ENCODE measurements at regions not wholly inside any gene's neighbourhood (a gene's known extent, or its start where the extent isn't known, plus 50 kb on each side); places are given as distances from the start of the nearest gene placed in this dataset.

DNA sequence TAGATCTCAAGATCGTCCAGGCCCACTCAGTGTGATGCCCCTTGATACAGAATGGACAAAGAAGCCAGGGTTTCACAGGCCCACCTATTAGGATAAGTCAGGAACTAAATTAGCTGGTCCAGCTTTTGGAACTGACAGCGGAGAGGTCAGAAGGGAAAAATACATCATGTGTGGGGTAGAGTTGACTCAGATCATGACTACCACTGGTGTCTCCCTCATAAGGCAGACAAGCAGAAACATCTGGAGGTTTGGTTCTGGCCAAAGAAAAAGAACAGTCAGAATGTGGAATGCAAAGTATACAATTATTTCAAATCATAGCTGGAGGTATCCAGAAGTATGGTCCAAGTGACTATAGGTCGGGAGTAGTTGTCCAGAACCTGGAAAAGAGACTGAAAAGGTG is 621.1 kb upstream of the CELF2 start:
- TF ChIP-seq OSR1 (CRISPR knock-in tag; IDR thresholded peaks at IDR 0.05), result no peak
- TF ChIP-seq, protein P1, sequence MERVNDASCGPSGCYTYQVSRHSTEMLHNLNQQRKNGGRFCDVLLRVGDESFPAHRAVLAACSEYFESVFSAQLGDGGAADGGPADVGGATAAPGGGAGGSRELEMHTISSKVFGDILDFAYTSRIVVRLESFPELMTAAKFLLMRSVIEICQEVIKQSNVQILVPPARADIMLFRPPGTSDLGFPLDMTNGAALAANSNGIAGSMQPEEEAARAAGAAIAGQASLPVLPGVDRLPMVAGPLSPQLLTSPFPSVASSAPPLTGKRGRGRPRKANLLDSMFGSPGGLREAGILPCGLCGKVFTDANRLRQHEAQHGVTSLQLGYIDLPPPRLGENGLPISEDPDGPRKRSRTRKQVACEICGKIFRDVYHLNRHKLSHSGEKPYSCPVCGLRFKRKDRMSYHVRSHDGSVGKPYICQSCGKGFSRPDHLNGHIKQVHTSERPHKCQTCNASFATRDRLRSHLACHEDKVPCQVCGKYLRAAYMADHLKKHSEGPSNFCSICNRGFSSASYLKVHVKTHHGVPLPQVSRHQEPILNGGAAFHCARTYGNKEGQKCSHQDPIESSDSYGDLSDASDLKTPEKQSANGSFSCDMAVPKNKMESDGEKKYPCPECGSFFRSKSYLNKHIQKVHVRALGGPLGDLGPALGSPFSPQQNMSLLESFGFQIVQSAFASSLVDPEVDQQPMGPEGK (CRISPR knock-in tag; IDR thresholded peaks at IDR 0.05; ENCODE audit: borderline replicate concordance), result no peak
- no peak for TF ChIP-seq CSDC2 (CRISPR knock-in tag; IDR thresholded peaks at IDR 0.05)
- TF ChIP-seq ESRRG (CRISPR knock-in tag; IDR thresholded peaks at IDR 0.05), result no peak
- TF ChIP-seq ARNTL (CRISPR knock-in tag; IDR thresholded peaks at IDR 0.05; ENCODE audit: borderline replicate concordance, low read depth), result no peak
- TF ChIP-seq RARB (CRISPR knock-in tag; IDR thresholded peaks at IDR 0.05), result no peak
- TF ChIP-seq ZFP3 (CRISPR knock-in tag; IDR thresholded peaks at IDR 0.05), result no peak
- ATAC-seq, result no peak

DNA sequence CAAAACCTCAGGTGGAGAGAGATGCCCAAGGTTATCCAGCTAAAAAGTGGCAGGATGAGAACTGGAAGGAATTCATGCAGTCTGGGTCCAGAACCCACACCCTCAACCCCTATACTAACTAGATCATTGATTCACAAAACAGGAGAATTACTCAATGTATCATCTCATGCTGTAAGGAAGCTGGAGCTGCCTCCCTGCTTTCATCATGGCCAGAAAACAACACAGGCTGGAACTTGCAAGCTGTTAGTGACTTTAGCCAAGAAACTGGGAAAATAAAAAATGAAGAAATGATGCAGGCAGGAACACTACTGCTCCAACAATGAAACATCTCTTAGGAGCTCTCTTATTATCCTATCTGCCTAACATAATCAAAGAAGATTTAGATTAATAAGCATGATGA is 619.8 kb upstream of the CELF2 start:
- no peak for ATAC-seq
- no peak for TF ChIP-seq OSR1 (CRISPR knock-in tag; IDR thresholded peaks at IDR 0.05)

DNA sequence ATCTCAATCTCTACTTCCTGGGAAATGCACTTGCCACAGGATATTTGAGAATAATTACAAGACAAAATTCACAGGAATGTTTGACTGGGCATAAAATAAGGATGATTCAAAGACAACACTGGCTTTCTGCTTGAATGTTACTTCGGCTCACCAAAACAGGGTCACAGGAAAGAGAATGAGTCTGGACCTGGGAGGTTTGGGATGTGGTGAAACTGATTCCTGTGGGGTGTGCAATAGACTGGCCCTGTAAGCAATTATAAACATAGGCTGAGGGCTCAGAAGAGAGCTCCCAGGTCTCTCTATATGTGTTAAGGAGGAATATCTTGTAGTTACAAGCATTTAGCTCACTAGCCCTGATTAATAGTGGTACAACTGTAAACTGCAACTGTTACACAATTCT is 613.9 kb upstream of the CELF2 start:
- TF ChIP-seq ARNTL (CRISPR knock-in tag; IDR thresholded peaks at IDR 0.05; ENCODE audit: borderline replicate concordance, low read depth), result no peak
- no peak for TF ChIP-seq BACH2 (CRISPR knock-in tag; IDR thresholded peaks at IDR 0.05; ENCODE audit: borderline replicate concordance)
- TF ChIP-seq, protein P2, sequence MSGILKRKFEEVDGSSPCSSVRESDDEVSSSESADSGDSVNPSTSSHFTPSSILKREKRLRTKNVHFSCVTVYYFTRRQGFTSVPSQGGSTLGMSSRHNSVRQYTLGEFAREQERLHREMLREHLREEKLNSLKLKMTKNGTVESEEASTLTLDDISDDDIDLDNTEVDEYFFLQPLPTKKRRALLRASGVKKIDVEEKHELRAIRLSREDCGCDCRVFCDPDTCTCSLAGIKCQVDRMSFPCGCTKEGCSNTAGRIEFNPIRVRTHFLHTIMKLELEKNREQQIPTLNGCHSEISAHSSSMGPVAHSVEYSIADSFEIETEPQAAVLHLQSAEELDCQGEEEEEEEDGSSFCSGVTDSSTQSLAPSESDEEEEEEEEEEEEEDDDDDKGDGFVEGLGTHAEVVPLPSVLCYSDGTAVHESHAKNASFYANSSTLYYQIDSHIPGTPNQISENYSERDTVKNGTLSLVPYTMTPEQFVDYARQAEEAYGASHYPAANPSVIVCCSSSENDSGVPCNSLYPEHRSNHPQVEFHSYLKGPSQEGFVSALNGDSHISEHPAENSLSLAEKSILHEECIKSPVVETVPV (CRISPR knock-in tag; IDR thresholded peaks at IDR 0.05), result no peak
- no peak for TF ChIP-seq ZNF8 (CRISPR knock-in tag; IDR thresholded peaks at IDR 0.05)
- TF ChIP-seq, protein P1 (CRISPR knock-in tag; IDR thresholded peaks at IDR 0.05; ENCODE audit: borderline replicate concordance), result no peak
- TF ChIP-seq GLIS3 (CRISPR knock-in tag; IDR thresholded peaks at IDR 0.05), result no peak
- TF ChIP-seq PPARA (CRISPR knock-in tag; IDR thresholded peaks at IDR 0.05; ENCODE audit: borderline replicate concordance), result no peak
- no peak for TF ChIP-seq ZNF565 (CRISPR knock-in tag; conservative IDR thresholded peaks at IDR 0.05; ENCODE audit: low read depth)
- no peak for TF ChIP-seq ZFP30 (CRISPR knock-in tag; IDR thresholded peaks at IDR 0.05)
- no peak for TF ChIP-seq TOX (CRISPR knock-in tag; IDR thresholded peaks at IDR 0.05; ENCODE audit: borderline replicate concordance)
- TF ChIP-seq TCF4 (CRISPR knock-in tag; IDR thresholded peaks at IDR 0.05; ENCODE audit: borderline replicate concordance), result no peak
- no peak for TF ChIP-seq CSDC2 (CRISPR knock-in tag; IDR thresholded peaks at IDR 0.05)
- TF ChIP-seq ZC3H10 (CRISPR knock-in tag; IDR thresholded peaks at IDR 0.05), result no peak
- TF ChIP-seq, protein P3, sequence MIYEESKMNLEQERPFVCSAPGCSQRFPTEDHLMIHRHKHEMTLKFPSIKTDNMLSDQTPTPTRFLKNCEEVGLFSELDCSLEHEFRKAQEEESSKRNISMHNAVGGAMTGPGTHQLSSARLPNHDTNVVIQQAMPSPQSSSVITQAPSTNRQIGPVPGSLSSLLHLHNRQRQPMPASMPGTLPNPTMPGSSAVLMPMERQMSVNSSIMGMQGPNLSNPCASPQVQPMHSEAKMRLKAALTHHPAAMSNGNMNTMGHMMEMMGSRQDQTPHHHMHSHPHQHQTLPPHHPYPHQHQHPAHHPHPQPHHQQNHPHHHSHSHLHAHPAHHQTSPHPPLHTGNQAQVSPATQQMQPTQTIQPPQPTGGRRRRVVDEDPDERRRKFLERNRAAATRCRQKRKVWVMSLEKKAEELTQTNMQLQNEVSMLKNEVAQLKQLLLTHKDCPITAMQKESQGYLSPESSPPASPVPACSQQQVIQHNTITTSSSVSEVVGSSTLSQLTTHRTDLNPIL (CRISPR knock-in tag; IDR thresholded peaks at IDR 0.05; ENCODE audit: low read depth), result no peak
- TF ChIP-seq, protein P4, sequence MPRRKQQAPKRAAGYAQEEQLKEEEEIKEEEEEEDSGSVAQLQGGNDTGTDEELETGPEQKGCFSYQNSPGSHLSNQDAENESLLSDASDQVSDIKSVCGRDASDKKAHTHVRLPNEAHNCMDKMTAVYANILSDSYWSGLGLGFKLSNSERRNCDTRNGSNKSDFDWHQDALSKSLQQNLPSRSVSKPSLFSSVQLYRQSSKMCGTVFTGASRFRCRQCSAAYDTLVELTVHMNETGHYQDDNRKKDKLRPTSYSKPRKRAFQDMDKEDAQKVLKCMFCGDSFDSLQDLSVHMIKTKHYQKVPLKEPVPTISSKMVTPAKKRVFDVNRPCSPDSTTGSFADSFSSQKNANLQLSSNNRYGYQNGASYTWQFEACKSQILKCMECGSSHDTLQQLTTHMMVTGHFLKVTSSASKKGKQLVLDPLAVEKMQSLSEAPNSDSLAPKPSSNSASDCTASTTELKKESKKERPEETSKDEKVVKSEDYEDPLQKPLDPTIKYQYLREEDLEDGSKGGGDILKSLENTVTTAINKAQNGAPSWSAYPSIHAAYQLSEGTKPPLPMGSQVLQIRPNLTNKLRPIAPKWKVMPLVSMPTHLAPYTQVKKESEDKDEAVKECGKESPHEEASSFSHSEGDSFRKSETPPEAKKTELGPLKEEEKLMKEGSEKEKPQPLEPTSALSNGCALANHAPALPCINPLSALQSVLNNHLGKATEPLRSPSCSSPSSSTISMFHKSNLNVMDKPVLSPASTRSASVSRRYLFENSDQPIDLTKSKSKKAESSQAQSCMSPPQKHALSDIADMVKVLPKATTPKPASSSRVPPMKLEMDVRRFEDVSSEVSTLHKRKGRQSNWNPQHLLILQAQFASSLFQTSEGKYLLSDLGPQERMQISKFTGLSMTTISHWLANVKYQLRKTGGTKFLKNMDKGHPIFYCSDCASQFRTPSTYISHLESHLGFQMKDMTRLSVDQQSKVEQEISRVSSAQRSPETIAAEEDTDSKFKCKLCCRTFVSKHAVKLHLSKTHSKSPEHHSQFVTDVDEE (CRISPR knock-in tag; IDR thresholded peaks at IDR 0.05), result no peak
- no peak for TF ChIP-seq SNAI2 (CRISPR knock-in tag; IDR thresholded peaks at IDR 0.05)
- no peak for TF ChIP-seq ISL1 (CRISPR knock-in tag; IDR thresholded peaks at IDR 0.05)
- no peak for ATAC-seq
